Stimulated activated CD8-positive, alpha-beta memory T cell treated with anti-CD3 and anti-CD28 coated beads, Interleukin-15, amount 100 ng/mL, for 24 hours (primary cell): ENCODE measurements at regions not wholly inside any gene's neighbourhood (a gene's known extent, or its start where the extent isn't known, plus 50 kb on each side); places are given as distances from the start of the nearest gene placed in this dataset.

Experiments used
- DNase-seq: peaks from one replicate; pipeline ENCODE4 v3.0.0-alpha.2; 2020; ENCODE audit warnings: low read depth

- no peak for DNase-seq
Measured at GRCh38 chr17:68660302-68660701, 59.1 kb upstream of the FAM20A start.

- DNase-seq = no peak
Measured at GRCh38 chr17:68658999-68659780, 58.0 kb upstream of the FAM20A start.

- DNase-seq = no peak
Measured at GRCh38 chr17:68657576-68657975, 56.4 kb upstream of the FAM20A start.

GRCh38 chr17:68657166-68657565, 56.0 kb upstream of the FAM20A start:
- DNase-seq = no peak

- DNase-seq = no peak
Measured at GRCh38 chr17:68656666-68657065, 55.5 kb upstream of the FAM20A start.
